Gastrocnemius medialis (tissue), 4 donors: ENCODE measurements at regions not wholly inside any gene's neighbourhood (a gene's known extent, or its start where the extent isn't known, plus 50 kb on each side); places are given as distances from the start of the nearest gene placed in this dataset.

Source experiments
- POLR2A ChIP-seq, 2 donors: fragments of 450-650 bp; IDR thresholded peaks; one replicate each; pipeline ENCODE4 v1.6.1; 2017; ENCODE audit warnings: antibody characterized with exemption in 2 of 2, mild to moderate bottlenecking in 2 of 2, moderate library complexity in 2 of 2
- TF ChIP-seq, protein P1 (sequence below), 5 experiments: fragments of 450-650 bp in 3 of 5; fragments of 200-600 bp in 2 of 5; sonication (generic) in 2 of 5; IDR thresholded peaks in 4 of 5; conservative IDR thresholded peaks in 1 of 5; 1 replicate in 4 of 5; 2 replicates in 1 of 5; pipeline ENCODE4 v1.5.1; 2016 to 2019; ENCODE audit warnings: antibody characterized with exemption in 5 of 5, mild to moderate bottlenecking in 3 of 5, moderate library complexity in 3 of 5

DNA sequence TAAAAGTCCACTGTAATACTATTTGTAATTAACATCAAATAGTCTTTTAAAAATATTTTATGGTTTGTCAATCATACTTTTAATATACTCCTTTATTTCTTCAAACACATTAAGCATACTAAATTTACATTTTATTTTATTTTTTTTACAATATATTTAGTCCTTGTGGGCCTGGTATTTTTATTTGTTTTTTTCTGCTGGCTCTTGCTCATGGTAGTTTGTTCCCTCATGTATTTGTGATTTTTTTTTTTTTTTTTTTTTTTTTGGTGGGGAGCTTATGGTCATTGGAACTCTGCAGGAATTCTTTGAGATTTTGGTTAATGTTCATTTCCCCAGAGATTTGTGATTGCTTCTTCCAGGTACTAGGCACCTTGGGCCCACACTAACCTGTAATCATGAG is 185.5 kb downstream of the PDGFRA start:
- TF ChIP-seq, protein P1, sequence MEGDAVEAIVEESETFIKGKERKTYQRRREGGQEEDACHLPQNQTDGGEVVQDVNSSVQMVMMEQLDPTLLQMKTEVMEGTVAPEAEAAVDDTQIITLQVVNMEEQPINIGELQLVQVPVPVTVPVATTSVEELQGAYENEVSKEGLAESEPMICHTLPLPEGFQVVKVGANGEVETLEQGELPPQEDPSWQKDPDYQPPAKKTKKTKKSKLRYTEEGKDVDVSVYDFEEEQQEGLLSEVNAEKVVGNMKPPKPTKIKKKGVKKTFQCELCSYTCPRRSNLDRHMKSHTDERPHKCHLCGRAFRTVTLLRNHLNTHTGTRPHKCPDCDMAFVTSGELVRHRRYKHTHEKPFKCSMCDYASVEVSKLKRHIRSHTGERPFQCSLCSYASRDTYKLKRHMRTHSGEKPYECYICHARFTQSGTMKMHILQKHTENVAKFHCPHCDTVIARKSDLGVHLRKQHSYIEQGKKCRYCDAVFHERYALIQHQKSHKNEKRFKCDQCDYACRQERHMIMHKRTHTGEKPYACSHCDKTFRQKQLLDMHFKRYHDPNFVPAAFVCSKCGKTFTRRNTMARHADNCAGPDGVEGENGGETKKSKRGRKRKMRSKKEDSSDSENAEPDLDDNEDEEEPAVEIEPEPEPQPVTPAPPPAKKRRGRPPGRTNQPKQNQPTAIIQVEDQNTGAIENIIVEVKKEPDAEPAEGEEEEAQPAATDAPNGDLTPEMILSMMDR (IDR thresholded peaks at IDR 0.05 in 4 of 5, conservative IDR thresholded peaks at IDR 0.05 in 1 of 5), result no peak
- TF ChIP-seq POLR2A (IDR thresholded peaks at IDR 0.05), result no peak
